HG03025 (cell line): ENCODE measurements at regions not wholly inside any gene's neighbourhood (a gene's known extent, or its start where the extent isn't known, plus 50 kb on each side); places are given as distances from the start of the nearest gene placed in this dataset.

Experiments
- ATAC-seq: cut with Tn5 transposase; IDR thresholded peaks from one replicate; pipeline ENCODE4 v1.9.1; 2021; ENCODE audit warnings: mild to moderate bottlenecking, moderate library complexity; ENCODE audit not compliant: unreplicated experiment, low FRiP score

- ATAC-seq: no peak
These were observed 467.2 kb downstream of the KIF4B start for GRCh38 chr5:155480731-155481131.

- ATAC-seq: no peak
These were observed 467.6 kb downstream of the KIF4B start for GRCh38 chr5:155481182-155481581.

GRCh38 chr5:155482428-155482827 lies 468.9 kb downstream of the KIF4B start:
- ATAC-seq: no peak

DNA sequence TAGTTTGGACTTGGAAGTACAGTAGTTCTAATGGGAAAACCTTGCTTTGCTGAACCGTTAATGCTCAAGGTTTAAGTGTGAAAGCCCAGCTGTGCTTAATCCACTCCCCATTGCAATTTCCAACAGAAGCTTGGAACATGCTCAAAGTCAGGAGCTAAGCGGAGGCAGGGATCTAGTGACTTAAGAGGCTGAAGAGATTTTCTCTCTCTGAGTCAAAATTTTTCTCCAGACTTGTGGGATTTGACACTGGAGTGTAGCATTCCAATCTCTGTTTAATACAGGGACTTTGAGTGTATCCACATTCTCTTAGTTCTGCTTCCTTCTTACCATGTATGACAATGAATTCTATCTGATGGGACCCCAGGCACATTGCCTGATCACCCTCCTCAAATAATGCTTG lies 471.8 kb downstream of the KIF4B start:
- no peak for ATAC-seq

GRCh38 chr5:155489949-155490348 lies 476.4 kb downstream of the KIF4B start:
- no peak for ATAC-seq

GRCh38 chr5:155492191-155492590 lies 478.6 kb downstream of the KIF4B start:
- no peak for ATAC-seq

DNA sequence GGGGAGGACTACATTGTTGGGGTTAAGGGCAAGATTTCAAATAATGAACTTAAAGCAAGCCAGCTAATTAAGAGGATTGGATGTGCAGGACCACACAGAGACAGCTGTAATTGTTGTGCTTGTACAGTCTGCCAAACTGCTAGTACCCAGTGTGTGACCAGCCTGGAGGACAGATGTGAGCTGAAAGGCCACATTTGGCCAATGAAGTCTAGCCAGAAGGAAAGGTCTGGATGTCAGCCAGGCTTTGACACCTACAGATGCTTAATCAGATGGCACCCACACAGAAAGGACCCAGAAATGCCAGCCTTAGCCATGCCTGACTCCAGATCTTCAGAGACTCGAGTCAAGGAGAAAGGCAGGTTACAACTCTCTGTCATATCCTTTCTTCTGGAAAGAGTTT lies 491.1 kb downstream of the KIF4B start:
- no peak for ATAC-seq

DNA sequence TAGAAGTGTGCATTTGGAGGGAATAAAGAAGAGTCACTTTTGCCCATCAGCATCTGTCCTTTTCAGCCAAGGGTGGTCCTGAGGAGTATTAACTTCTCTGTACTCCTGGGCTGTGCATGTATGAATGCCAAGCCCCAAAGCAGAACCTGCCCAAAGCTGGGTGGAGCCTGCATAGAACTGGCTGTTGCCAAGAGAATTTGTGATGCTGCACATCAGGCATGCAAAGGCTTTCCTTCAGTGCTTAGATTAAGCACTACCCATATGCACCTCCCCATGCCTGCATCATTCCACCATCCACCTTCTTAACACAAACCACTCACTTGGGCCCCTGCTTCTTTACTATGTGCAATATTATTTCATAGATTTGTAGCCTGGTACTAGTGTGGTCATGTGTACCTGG lies 493.8 kb downstream of the KIF4B start:
- ATAC-seq: no peak

DNA sequence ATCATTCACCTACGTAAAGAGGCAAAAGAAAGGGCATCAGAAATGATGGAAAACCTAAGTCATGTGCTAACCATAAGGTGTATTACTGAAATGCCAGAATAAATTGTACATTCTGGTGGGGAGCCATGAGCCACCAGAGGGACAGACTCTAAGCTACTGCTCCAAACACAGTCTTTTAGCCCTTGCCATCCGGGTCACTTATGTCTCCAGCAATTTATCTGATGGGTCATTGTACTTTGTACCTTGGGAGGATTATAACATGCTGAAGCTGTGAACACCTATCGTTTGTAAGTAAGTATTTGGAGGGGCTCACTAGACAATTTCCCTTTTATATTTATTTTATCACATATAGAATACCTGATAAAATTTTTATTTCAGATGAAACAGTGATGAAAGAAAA lies 495.1 kb downstream of the KIF4B start:
- no peak for ATAC-seq

GRCh38 chr5:155512329-155512728 lies 498.8 kb downstream of the KIF4B start:
- ATAC-seq: no peak

- no peak for ATAC-seq
These were observed 500.6 kb downstream of the KIF4B start for GRCh38 chr5:155514105-155514563.

DNA sequence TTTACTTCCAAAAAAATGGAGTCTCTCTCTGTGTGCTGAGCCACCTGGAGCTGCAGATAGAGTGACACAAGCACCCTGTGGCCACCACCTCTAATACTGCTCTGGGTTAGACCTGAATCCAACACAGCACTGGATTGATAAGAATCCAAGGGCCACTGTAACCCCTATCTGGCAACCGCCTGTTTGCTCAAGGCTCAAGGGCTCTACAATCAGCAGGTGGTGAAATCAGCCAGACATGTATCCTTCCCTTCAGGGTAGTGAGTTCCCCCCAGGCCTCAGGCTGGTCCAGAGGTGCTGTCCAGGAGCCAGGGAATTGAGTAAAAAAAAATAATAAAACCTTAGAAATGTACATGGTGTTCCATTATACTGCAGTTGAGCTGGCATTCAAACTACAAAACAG lies 509.0 kb downstream of the KIF4B start:
- no peak for ATAC-seq

- no peak for ATAC-seq
These were observed 515.8 kb downstream of the KIF4B start for GRCh38 chr5:155529362-155529761.

GRCh38 chr5:155530046-155530445 lies 516.5 kb downstream of the KIF4B start:
- no peak for ATAC-seq

GRCh38 chr5:155532621-155533311 lies 519.2 kb downstream of the KIF4B start:
- ATAC-seq: no peak

DNA sequence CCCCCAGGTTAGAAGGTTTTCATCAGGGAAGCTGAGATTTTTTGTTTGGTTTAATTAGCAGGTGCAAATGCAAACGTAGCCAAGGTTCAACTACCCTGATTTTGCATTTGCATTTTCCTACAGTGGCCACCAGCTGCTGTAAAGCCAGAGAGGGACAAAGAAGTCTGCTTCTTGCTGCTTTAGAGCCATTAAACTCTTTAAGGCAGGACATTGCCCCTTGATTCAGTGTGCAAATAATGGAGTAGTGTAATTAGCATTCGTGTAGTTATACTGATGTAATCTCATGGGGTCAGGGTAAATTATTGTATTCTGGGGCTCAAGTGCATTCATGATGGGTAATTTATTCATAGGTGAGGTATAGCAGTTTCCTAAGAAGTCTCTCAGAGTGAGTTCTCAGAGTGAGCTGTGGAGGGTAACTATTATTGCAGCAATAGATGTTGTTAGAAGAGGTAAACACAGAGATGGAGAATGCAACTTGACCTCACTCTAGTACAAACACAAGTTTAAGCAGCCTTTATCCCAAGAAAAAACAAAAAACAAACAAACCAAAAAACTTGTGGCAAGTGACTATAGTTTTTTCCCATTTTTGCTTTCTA lies 526.5 kb downstream of the KIF4B start:
- no peak for ATAC-seq

DNA sequence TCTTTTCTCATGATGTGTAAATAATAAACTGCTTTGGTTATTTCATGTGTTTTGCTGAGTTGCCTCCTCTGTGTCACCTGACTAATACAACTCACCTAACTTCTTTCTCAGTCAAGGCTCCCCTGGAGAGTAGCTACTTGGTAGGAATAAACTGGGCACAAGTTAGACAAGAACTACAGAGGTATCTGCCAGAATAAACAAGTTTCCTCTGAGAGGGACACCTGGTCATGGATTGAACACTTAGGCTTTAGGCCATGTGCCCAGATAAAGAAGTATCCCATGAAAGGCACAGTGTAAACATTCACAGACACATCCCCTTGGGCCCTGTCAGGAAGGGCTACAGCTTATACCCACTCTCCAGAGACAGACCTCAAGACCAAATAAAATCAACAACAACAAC lies 532.5 kb downstream of the KIF4B start:
- no peak for ATAC-seq

DNA sequence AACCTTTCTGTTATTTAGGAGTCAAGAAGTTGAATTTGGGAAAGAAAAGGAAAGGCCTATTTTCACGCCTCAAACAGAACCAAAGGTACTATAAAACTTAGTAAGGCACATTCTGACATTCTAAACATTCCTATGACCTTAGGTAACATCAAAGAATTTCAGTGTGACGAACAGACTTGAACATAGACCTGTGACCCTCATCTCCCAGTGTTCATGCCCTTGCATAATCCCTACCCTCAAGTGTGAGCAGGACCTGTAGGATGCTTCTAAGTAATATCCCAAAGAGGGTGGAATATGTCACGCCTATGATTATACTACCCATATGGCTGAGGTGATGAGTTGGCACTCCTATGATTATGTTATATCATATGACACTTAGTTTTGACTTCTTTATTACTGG lies 540.9 kb downstream of the KIF4B start:
- no peak for ATAC-seq

DNA sequence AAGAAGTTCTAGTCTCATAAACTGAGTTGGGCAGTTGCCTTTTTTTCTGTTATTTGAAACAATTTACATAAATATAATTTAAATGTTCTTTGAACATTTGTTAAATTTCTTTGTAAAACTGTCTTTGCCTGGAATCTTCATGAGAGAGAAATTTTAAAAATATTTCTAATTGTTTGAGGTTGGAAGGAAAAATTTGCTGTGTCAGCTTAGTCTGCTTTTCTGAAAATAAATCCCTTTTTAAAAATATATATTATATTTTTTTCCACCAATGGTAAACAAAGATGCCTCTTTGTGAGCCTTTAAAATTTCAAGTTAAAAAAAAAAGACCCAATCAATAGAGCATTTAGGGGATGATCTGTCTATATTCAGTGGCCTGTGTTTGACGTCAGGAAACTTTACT lies 542.7 kb downstream of the KIF4B start:
- ATAC-seq: no peak

DNA sequence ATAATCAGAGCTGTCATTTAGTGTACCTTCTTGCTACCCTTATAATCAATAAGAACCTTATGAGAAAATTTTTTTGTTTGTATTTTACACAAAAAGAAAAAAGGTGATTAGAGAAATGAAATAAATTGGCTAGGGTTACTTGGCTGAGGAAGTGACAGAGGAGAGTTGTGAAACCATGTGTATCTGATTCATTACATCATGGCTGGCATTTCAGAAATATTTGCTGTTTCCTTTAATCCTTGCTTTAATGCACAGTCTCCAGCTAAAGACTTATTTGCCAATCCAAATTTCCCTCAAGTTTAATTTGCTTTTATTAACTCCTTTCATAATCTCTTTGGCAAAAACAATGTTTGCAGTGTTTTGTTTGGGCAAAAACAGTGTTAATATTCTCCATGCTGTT lies 543.1 kb downstream of the KIF4B start:
- no peak for ATAC-seq

DNA sequence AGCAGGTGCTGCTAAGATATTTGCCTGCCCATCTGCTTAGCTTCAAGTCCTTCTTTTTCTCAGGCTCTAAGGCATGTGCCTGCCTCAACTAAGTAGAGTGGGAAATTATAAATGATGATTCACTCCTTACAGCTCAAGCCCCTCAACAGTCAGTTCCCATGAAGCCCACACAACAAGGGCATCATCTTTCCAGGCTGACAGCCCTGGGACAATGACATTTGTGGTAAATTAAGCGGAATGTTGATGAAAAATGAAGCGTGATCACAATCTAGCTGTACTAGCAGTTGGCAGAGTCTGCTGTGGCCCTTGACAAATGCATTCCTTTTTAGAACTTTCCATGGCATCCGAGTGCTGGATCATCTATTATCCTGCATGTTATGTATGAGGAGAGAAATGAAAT lies 548.6 kb downstream of the KIF4B start:
- no peak for ATAC-seq

- ATAC-seq: no peak
These were observed 551.0 kb downstream of the KIF4B start for GRCh38 chr5:155564541-155564940.
